Hepatocyte (in vitro differentiated cells): ENCODE measurements at regions not wholly inside any gene's neighbourhood (a gene's known extent, or its start where the extent isn't known, plus 50 kb on each side); places are given as distances from the start of the nearest gene placed in this dataset.

Source experiments
- DNase-seq: peaks from one replicate; pipeline ENCODE4 v3.0.0-alpha.2; 2016; ENCODE audit warnings: low spot score
- H2AFZ ChIP-seq: fragments of 200-600 bp; sonication (generic); 2 replicates; pipeline ENCODE4 v1.6.0; 2016; ENCODE audit warnings: antibody characterized with exemption, mild to moderate bottlenecking
- H3K27ac ChIP-seq: fragments of 200-600 bp; sonication (generic); 2 replicates; pipeline ENCODE4 v1.5.1; 2016; ENCODE audit warnings: mild to moderate bottlenecking
- H3K27me3 ChIP-seq: fragments of 200-600 bp; sonication (generic); 2 replicates; pipeline ENCODE4 v1.6.1; 2016
- H3K36me3 ChIP-seq: fragments of 200-600 bp; sonication (generic); replicated peaks from 2 replicates; pipeline ENCODE4 v1.5.1; 2016; ENCODE audit warnings: low read depth; ENCODE audit not compliant: insufficient read depth
- H3K4me1 ChIP-seq: fragments of 200-600 bp; sonication (generic); 2 replicates; pipeline ENCODE4 v1.5.1; 2016; ENCODE audit warnings: mild to moderate bottlenecking, moderate library complexity; ENCODE audit not compliant: insufficient read depth
- H3K4me2 ChIP-seq: fragments of 200-600 bp; sonication (generic); 2 replicates; pipeline ENCODE4 v1.6.0; 2016
- H3K4me3 ChIP-seq: fragments of 200-600 bp; sonication (generic); 2 replicates; pipeline ENCODE4 v1.5.1; 2016; ENCODE audit warnings: mild to moderate bottlenecking
- H3K79me2 ChIP-seq: fragments of 200-600 bp; sonication (generic); 2 replicates; pipeline ENCODE4 v1.6.0; 2017; ENCODE audit warnings: mild to moderate bottlenecking
- H3K9me2 ChIP-seq: fragments of 200-600 bp; sonication (generic); replicated peaks from 2 replicates; pipeline ENCODE4 v1.6.0; 2017; ENCODE audit warnings: mild to moderate bottlenecking; ENCODE audit not compliant: insufficient read depth
- H3K9me3 ChIP-seq: fragments of 200-600 bp; sonication (generic); 2 replicates; pipeline ENCODE4 v1.5.1; 2016; ENCODE audit warnings: low read depth, mild to moderate bottlenecking
- H4K20me1 ChIP-seq: fragments of 200-600 bp; sonication (generic); 2 replicates; pipeline ENCODE4 v1.6.0; 2016; ENCODE audit warnings: mild to moderate bottlenecking; ENCODE audit not compliant: insufficient read depth, poor library complexity, severe bottlenecking
- EZH2 ChIP-seq: fragments of 200-600 bp; sonication (generic); IDR thresholded peaks from 2 replicates; pipeline ENCODE4 v1.6.1; 2016; ENCODE audit warnings: antibody characterized with exemption, mild to moderate bottlenecking, borderline replicate concordance
- EZH2phosphoT487 ChIP-seq: fragments of 200-600 bp; sonication (generic); IDR thresholded peaks from one replicate; pipeline ENCODE4 v1.6.1; 2018; ENCODE audit warnings: antibody characterized with exemption, mild to moderate bottlenecking, low read depth, moderate library complexity; ENCODE audit not compliant: unreplicated experiment, severe bottlenecking
- WGBS: methylation state at CpG from one replicate; pipeline ENCODE4 v1.1.6; 2016; ENCODE audit warnings: low lambda C conversion rate; ENCODE audit errors: missing lambda C conversion rate; 5-methylcytosine and 5-hydroxymethylcytosine counted together
- TF ChIP-seq, protein P1 (sequence below): fragments of 200-600 bp; sonication (generic); IDR thresholded peaks from 2 replicates; pipeline ENCODE4 v1.5.1; 2016; ENCODE audit warnings: antibody characterized with exemption, mild to moderate bottlenecking; ENCODE audit not compliant: poor library complexity

GRCh38 chrX:9127986-9128385 is 94.1 kb upstream of the FAM9B start:
- no peaks in the 10 kb centered on the region for H3K9me2 ChIP-seq
- H3K27me3 ChIP-seq: no peaks in the 10 kb centered on the region
- H3K9me3 ChIP-seq: no peaks in the 10 kb centered on the region
- H3K4me1 ChIP-seq: no peaks in the 10 kb centered on the region
- no peak overlapping the region for H3K27ac ChIP-seq
- no peaks in the 10 kb centered on the region for H3K36me3 ChIP-seq
- H4K20me1 ChIP-seq: no peaks in the 10 kb centered on the region
- no peak for TF ChIP-seq EZH2phosphoT487
- TF ChIP-seq, protein P1, sequence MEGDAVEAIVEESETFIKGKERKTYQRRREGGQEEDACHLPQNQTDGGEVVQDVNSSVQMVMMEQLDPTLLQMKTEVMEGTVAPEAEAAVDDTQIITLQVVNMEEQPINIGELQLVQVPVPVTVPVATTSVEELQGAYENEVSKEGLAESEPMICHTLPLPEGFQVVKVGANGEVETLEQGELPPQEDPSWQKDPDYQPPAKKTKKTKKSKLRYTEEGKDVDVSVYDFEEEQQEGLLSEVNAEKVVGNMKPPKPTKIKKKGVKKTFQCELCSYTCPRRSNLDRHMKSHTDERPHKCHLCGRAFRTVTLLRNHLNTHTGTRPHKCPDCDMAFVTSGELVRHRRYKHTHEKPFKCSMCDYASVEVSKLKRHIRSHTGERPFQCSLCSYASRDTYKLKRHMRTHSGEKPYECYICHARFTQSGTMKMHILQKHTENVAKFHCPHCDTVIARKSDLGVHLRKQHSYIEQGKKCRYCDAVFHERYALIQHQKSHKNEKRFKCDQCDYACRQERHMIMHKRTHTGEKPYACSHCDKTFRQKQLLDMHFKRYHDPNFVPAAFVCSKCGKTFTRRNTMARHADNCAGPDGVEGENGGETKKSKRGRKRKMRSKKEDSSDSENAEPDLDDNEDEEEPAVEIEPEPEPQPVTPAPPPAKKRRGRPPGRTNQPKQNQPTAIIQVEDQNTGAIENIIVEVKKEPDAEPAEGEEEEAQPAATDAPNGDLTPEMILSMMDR: no peak
- no peak for TF ChIP-seq EZH2
- no peak overlapping the region for H3K4me2 ChIP-seq
- no peaks in the 10 kb centered on the region for H3K79me2 ChIP-seq
- H2AFZ ChIP-seq: no peak overlapping the region
- DNase-seq: no peak
- H3K4me3 ChIP-seq: no peak overlapping the region
- WGBS: 79% methylated on average over 6 of the region's 6 CpGs

DNA sequence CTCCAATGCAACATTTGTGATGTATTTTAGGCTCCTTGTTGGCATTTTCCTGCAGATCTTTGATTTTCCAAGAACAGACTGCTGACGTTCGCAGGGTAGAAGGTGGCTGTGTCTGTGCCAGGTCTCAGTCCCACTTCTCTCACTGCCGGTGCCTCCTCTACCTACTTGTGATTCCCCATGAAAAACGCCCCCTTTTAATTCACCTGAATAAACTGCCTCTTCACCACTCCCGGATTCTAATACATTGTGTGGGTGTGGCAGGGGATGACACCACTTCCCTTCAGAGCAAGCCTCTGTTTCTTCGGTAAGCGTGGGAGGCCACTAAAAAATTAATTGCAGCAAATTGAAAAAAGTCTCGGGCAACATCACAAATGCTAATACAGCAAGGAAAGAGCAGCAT is 96.1 kb upstream of the FAM9B start:
- H3K27ac ChIP-seq: no peak overlapping the region
- WGBS: 84% methylated on average over 8 of the region's 8 CpGs
- no peaks in the 10 kb centered on the region for H3K79me2 ChIP-seq
- no peaks in the 10 kb centered on the region for H4K20me1 ChIP-seq
- no peaks in the 10 kb centered on the region for H3K9me3 ChIP-seq
- no peak overlapping the region for H2AFZ ChIP-seq
- H3K27me3 ChIP-seq: no peaks in the 10 kb centered on the region
- H3K4me1 ChIP-seq: no peaks in the 10 kb centered on the region
- H3K4me3 ChIP-seq: no peak overlapping the region
- TF ChIP-seq, protein P1: no peak
- H3K9me2 ChIP-seq: no peaks in the 10 kb centered on the region
- H3K36me3 ChIP-seq: no peaks in the 10 kb centered on the region
- H3K4me2 ChIP-seq: no peak overlapping the region
- DNase-seq: no peak

DNA sequence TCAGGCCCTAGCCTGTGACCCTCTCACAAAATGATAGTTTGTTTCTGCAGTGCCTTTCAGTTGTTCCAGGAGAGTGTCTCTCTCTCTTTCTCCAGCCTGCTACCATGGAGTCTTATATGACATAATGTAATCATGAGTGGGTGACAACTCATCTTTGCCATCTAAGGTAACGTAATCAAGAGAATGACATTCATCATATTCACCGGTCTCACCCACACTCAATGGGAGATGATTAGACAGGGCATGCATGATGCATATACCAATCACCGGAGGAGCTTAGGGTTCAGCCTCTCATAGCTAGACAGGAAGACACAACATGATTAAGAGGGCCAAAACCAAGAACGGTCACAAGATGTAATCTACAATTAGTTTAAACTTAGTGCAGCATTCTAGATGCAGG is 97.1 kb upstream of the FAM9B start:
- no peaks in the 10 kb centered on the region for H3K9me2 ChIP-seq
- no peaks in the 10 kb centered on the region for H3K4me1 ChIP-seq
- no peak overlapping the region for H3K4me2 ChIP-seq
- no peak overlapping the region for H3K4me3 ChIP-seq
- no peaks in the 10 kb centered on the region for H4K20me1 ChIP-seq
- no peak for TF ChIP-seq EZH2
- TF ChIP-seq EZH2phosphoT487: no peak
- TF ChIP-seq, protein P1: no peak
- no peak overlapping the region for H2AFZ ChIP-seq
- no peaks in the 10 kb centered on the region for H3K36me3 ChIP-seq
- H3K27me3 ChIP-seq: no peaks in the 10 kb centered on the region
- H3K79me2 ChIP-seq: no peaks in the 10 kb centered on the region
- WGBS: 85% methylated on average over 4 of the region's 4 CpGs
- no peaks in the 10 kb centered on the region for H3K9me3 ChIP-seq
- DNase-seq: no peak
- no peak overlapping the region for H3K27ac ChIP-seq

- TF ChIP-seq, protein P1: no peak
- TF ChIP-seq EZH2 (no peak), EZH2phosphoT487 (no peak)
- Histone ChIP-seq H3K4me3 (no peak overlapping the region), H3K36me3 (no peaks in the 10 kb centered on the region), H2AFZ (no peak overlapping the region), H3K4me2 (no peak overlapping the region), H3K27ac (no peak overlapping the region), H3K9me3 (no peaks in the 10 kb centered on the region), H3K9me2 (no peaks in the 10 kb centered on the region), H3K27me3 (no peaks in the 10 kb centered on the region), H4K20me1 (no peaks in the 10 kb centered on the region), H3K79me2 (no peaks in the 10 kb centered on the region), H3K4me1 (no peaks in the 10 kb centered on the region)
- WGBS: 64% methylated on average over 5 of the region's 5 CpGs
- no peak for DNase-seq
Measured at GRCh38 chrX:9132036-9132638, 98.2 kb upstream of the FAM9B start.
